WTC11 (cell line): ENCODE measurements at regions not wholly inside any gene's neighbourhood (a gene's known extent, or its start where the extent isn't known, plus 50 kb on each side); places are given as distances from the start of the nearest gene placed in this dataset.

Experiments used
- ATF1 ChIP-seq: sonication (generic); formaldehyde crosslinking; IDR thresholded peaks from 2 replicates; pipeline ENCODE4 v1.8.1; 2023; ENCODE audit warnings: mild to moderate bottlenecking, moderate library complexity, missing genetic modification reagents
- CREB1 ChIP-seq: sonication (generic); formaldehyde crosslinking; IDR thresholded peaks from 2 replicates; pipeline ENCODE4 v1.8.0; 2023; ENCODE audit warnings: mild to moderate bottlenecking, missing genetic modification reagents
- FOXK1 ChIP-seq: sonication (generic); formaldehyde crosslinking; IDR thresholded peaks from 2 replicates; pipeline ENCODE4 v1.8.0; 2022; ENCODE audit warnings: mild to moderate bottlenecking, moderate library complexity, missing genetic modification reagents
- TCF7 ChIP-seq: sonication (generic); formaldehyde crosslinking; IDR thresholded peaks from 2 replicates; pipeline ENCODE4 v1.8.0; 2022; ENCODE audit warnings: mild to moderate bottlenecking, low read depth, missing genetic modification reagents, moderate library complexity
- USF2 ChIP-seq: sonication (generic); formaldehyde crosslinking; IDR thresholded peaks from 2 replicates; pipeline ENCODE4 v1.8.1; 2023; ENCODE audit warnings: mild to moderate bottlenecking, missing genetic modification reagents, moderate library complexity
- ZBTB43 ChIP-seq: sonication (generic); formaldehyde crosslinking; IDR thresholded peaks from 2 replicates; pipeline ENCODE4 v1.8.1; 2023; ENCODE audit warnings: mild to moderate bottlenecking, missing genetic modification reagents
- TF ChIP-seq, protein P1 (sequence below): sonication (generic); formaldehyde crosslinking; IDR thresholded peaks from 2 replicates; pipeline ENCODE4 v1.8.0; 2022; ENCODE audit warnings: mild to moderate bottlenecking, missing genetic modification reagents
- TF ChIP-seq, protein P2 (sequence below): fragments of 200-600 bp; IDR thresholded peaks from 2 replicates; pipeline ENCODE4 v1.8.0; 2022; ENCODE audit warnings: antibody characterized with exemption
- TF ChIP-seq, protein P3 (sequence below): sonication (generic); formaldehyde crosslinking; conservative IDR thresholded peaks from 2 replicates; pipeline ENCODE4 v1.8.1; 2022; ENCODE audit warnings: mild to moderate bottlenecking, missing genetic modification reagents
- TF ChIP-seq, protein P4 (sequence below): sonication (generic); formaldehyde crosslinking; IDR thresholded peaks from 2 replicates; pipeline ENCODE4 v1.8.0; 2022; ENCODE audit warnings: mild to moderate bottlenecking, missing genetic modification reagents
- TF ChIP-seq, protein P5 (sequence below): sonication (generic); formaldehyde crosslinking; IDR thresholded peaks from 2 replicates; pipeline ENCODE4 v1.8.1; 2023; ENCODE audit warnings: mild to moderate bottlenecking, missing genetic modification reagents, borderline replicate concordance

DNA sequence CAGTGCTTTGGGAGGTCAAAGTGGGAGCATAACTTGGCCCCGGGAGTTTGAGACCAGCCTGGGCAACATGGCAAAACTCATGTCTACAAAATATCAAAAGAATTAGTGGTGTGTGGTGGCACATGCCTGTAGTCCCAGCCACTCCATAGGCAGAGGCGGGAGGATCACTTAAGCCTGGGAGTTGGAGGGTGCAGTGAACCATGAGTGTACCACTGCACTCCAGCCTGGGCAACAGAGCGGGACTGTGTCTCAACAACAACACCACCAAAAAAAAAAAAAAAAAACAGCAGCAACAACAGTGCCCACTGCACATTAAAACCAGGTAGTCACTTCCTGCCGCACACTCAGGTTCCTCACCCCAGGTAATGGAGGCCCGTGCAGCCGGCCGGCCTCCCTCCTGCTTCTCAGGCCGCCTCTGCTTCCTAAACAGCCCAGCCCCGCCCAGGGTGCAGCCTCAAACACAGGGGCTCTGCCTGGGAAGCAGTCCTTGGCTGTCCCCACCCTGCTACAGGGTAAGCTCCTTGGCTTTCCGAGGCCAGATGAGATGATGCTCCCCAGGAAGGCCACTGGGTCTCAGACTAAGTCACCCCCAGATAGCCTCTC is 318.3 kb downstream of the SHANK2 start:
- TF ChIP-seq, protein P1, sequence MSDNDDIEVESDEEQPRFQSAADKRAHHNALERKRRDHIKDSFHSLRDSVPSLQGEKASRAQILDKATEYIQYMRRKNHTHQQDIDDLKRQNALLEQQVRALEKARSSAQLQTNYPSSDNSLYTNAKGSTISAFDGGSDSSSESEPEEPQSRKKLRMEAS (CRISPR knock-in tag) = no peak
- TF ChIP-seq, protein P2, sequence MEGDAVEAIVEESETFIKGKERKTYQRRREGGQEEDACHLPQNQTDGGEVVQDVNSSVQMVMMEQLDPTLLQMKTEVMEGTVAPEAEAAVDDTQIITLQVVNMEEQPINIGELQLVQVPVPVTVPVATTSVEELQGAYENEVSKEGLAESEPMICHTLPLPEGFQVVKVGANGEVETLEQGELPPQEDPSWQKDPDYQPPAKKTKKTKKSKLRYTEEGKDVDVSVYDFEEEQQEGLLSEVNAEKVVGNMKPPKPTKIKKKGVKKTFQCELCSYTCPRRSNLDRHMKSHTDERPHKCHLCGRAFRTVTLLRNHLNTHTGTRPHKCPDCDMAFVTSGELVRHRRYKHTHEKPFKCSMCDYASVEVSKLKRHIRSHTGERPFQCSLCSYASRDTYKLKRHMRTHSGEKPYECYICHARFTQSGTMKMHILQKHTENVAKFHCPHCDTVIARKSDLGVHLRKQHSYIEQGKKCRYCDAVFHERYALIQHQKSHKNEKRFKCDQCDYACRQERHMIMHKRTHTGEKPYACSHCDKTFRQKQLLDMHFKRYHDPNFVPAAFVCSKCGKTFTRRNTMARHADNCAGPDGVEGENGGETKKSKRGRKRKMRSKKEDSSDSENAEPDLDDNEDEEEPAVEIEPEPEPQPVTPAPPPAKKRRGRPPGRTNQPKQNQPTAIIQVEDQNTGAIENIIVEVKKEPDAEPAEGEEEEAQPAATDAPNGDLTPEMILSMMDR = no peak
- TF ChIP-seq, protein P3, sequence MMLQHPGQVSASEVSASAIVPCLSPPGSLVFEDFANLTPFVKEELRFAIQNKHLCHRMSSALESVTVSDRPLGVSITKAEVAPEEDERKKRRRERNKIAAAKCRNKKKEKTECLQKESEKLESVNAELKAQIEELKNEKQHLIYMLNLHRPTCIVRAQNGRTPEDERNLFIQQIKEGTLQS = no peak
- no peak for TF ChIP-seq FOXK1 (CRISPR knock-in tag)
- TF ChIP-seq ZBTB43 (CRISPR knock-in tag) = no peak
- TF ChIP-seq ATF1 (CRISPR knock-in tag) = no peak
- TF ChIP-seq, protein P4, sequence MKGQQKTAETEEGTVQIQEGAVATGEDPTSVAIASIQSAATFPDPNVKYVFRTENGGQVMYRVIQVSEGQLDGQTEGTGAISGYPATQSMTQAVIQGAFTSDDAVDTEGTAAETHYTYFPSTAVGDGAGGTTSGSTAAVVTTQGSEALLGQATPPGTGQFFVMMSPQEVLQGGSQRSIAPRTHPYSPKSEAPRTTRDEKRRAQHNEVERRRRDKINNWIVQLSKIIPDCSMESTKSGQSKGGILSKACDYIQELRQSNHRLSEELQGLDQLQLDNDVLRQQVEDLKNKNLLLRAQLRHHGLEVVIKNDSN (CRISPR knock-in tag) = no peak
- TF ChIP-seq, protein P5, sequence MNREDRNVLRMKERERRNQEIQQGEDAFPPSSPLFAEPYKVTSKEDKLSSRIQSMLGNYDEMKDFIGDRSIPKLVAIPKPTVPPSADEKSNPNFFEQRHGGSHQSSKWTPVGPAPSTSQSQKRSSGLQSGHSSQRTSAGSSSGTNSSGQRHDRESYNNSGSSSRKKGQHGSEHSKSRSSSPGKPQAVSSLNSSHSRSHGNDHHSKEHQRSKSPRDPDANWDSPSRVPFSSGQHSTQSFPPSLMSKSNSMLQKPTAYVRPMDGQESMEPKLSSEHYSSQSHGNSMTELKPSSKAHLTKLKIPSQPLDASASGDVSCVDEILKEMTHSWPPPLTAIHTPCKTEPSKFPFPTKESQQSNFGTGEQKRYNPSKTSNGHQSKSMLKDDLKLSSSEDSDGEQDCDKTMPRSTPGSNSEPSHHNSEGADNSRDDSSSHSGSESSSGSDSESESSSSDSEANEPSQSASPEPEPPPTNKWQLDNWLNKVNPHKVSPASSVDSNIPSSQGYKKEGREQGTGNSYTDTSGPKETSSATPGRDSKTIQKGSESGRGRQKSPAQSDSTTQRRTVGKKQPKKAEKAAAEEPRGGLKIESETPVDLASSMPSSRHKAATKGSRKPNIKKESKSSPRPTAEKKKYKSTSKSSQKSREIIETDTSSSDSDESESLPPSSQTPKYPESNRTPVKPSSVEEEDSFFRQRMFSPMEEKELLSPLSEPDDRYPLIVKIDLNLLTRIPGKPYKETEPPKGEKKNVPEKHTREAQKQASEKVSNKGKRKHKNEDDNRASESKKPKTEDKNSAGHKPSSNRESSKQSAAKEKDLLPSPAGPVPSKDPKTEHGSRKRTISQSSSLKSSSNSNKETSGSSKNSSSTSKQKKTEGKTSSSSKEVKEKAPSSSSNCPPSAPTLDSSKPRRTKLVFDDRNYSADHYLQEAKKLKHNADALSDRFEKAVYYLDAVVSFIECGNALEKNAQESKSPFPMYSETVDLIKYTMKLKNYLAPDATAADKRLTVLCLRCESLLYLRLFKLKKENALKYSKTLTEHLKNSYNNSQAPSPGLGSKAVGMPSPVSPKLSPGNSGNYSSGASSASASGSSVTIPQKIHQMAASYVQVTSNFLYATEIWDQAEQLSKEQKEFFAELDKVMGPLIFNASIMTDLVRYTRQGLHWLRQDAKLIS (CRISPR knock-in tag) = no peak
- no peak for TF ChIP-seq USF2 (CRISPR knock-in tag)
- TF ChIP-seq CREB1 = no peak
- no peak for TF ChIP-seq TCF7 (CRISPR knock-in tag)
